MM.1S (cell line): ENCODE measurements at regions not wholly inside any gene's neighbourhood (a gene's known extent, or its start where the extent isn't known, plus 50 kb on each side); places are given as distances from the start of the nearest gene placed in this dataset.

Experiments used
- DNase-seq: peaks from one replicate; pipeline ENCODE4 v3.0.0-alpha.2; 2015
- H2AFZ ChIP-seq: fragments of 300-600 bp; sonication (generic); 2 replicates; pipeline ENCODE4 v1.6.0; 2016; ENCODE audit warnings: antibody characterized with exemption, low read length
- H3F3A ChIP-seq: fragments of 300-600 bp; sonication (generic); 2 replicates; pipeline ENCODE4 v1.6.1; 2016; ENCODE audit warnings: mild to moderate bottlenecking, antibody characterized with exemption, low read length, moderate library complexity, mixed read lengths; ENCODE audit not compliant: insufficient read depth
- H3K27ac ChIP-seq: fragments of 300-600 bp; sonication (generic); 2 replicates; pipeline ENCODE4 v1.5.1; 2016; ENCODE audit warnings: mild to moderate bottlenecking, low read length
- H3K27me3 ChIP-seq: fragments of 300-600 bp; sonication (generic); replicated peaks from 2 replicates; pipeline ENCODE4 v1.6.0; 2016; ENCODE audit warnings: low read length; ENCODE audit not compliant: insufficient read depth
- H3K36me3 ChIP-seq: fragments of 300-600 bp; sonication (generic); replicated peaks from 2 replicates; pipeline ENCODE4 v1.6.1; 2016; ENCODE audit warnings: mild to moderate bottlenecking, low read length, mixed read lengths; ENCODE audit not compliant: insufficient read depth
- H3K4me1 ChIP-seq: fragments of 300-600 bp; sonication (generic); 2 replicates; pipeline ENCODE4 v1.6.1; 2016; ENCODE audit warnings: low read length, mixed read lengths
- H3K4me2 ChIP-seq: fragments of 300-600 bp; sonication (generic); 2 replicates; pipeline ENCODE4 v1.6.0; 2016; ENCODE audit warnings: low read depth, low read length
- H3K4me3 ChIP-seq: fragments of 300-600 bp; sonication (generic); 2 replicates; pipeline ENCODE4 v1.5.1; 2016; ENCODE audit warnings: low read length, mixed read lengths
- H3K79me2 ChIP-seq: fragments of 300-600 bp; sonication (generic); 2 replicates; pipeline ENCODE4 v1.6.1; 2016; ENCODE audit warnings: mixed run types, low read length, mixed read lengths
- H3K9ac ChIP-seq: fragments of 300-600 bp; sonication (generic); 2 replicates; pipeline ENCODE4 v1.6.1; 2016; ENCODE audit warnings: low read length, mixed read lengths
- H3K9me2 ChIP-seq: fragments of 300-600 bp; sonication (generic); replicated peaks from 2 replicates; pipeline ENCODE4 v1.6.1; 2016; ENCODE audit warnings: mild to moderate bottlenecking, low read length, mixed read lengths; ENCODE audit not compliant: insufficient read depth
- H3K9me3 ChIP-seq: fragments of 300-600 bp; sonication (generic); replicated peaks from 2 replicates; pipeline ENCODE4 v1.6.1; 2016; ENCODE audit warnings: mild to moderate bottlenecking, low read length, mixed read lengths; ENCODE audit not compliant: insufficient read depth
- H4K20me1 ChIP-seq: fragments of 300-600 bp; sonication (generic); 2 replicates; pipeline ENCODE4 v1.6.1; 2016; ENCODE audit warnings: mild to moderate bottlenecking, low read length, moderate library complexity, mixed read lengths; ENCODE audit not compliant: insufficient read depth
- CTCF ChIP-seq: fragments of 300-600 bp; sonication (generic); IDR thresholded peaks from 2 replicates; pipeline ENCODE4 v1.5.1; 2016; ENCODE audit warnings: antibody characterized with exemption, low read length, mixed read lengths
- EZH2 ChIP-seq: fragments of 300-600 bp; sonication (generic); optimal IDR thresholded peaks from 2 replicates; pipeline ENCODE3; 2017; ENCODE audit warnings: low read depth, mild to moderate bottlenecking, antibody characterized with exemption, low read length, mixed read lengths
- EZH2phosphoT487 ChIP-seq: fragments of 300-600 bp; sonication (generic); IDR thresholded peaks from 2 replicates; pipeline ENCODE4 v1.6.1; 2018; ENCODE audit warnings: antibody characterized with exemption, low read length

DNA sequence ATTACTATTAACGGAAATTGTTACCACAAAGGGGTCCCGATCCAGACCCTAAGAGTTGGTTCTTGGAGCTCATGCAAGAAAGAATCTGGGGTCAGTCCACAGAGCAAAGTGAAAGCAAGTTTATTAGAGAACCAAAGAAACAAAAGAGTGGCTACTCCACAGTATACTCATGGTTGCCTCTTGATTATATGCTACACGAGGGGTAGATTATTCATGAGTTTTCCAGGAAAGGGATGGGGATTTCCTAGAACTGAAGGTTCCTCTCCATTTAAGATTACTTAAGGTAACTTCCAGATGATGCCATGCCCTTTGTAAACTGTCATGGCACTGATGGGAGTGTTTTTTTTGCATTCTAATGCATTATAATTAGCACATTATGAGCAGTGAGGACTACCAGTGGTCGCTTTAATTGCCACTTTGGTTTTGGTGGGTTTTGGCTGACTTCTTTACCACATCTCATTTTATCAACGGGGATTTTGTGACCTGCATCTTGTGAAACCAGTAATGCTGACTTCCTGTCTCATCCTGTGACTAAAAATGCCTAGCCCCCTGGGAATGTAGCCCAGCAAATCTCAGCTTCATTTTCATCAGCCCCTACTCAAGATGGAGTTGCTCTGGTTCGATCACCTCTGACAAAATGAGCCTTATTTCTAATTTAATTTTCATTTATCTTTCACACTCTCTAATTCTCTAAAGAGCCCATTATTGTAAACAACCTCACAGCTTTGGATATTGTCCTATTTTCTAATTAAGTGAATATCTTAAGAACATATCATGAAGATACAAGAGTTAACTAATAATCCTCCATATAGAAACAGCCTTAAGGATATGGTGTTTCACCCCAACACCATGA is 336.3 kb downstream of the RASEF start:
- Histone ChIP-seq H3K4me1 (no peaks in the 10 kb centered on the region), H3K27ac (no peak overlapping the region), H3K36me3 (no peaks in the 10 kb centered on the region), H3K9me3 (no peaks in the 10 kb centered on the region), H4K20me1 (no peaks in the 10 kb centered on the region), H3F3A (no peaks in the 10 kb centered on the region), H3K4me3 (no peak overlapping the region), H3K27me3 (no peaks in the 10 kb centered on the region), H3K9me2 (no peaks in the 10 kb centered on the region), H3K79me2 (no peaks in the 10 kb centered on the region), H2AFZ (no peak overlapping the region), H3K4me2 (no peak overlapping the region), H3K9ac (no peak overlapping the region)
- no peak for DNase-seq
- no peak for TF ChIP-seq EZH2
- no peak for TF ChIP-seq CTCF
- no peak for TF ChIP-seq EZH2phosphoT487

GRCh38 chr9:82729141-82729540 is 333.8 kb downstream of the RASEF start:
- H3K36me3 ChIP-seq = no peaks in the 10 kb centered on the region
- no peak overlapping the region for H3K27ac ChIP-seq
- no peak for DNase-seq
- H3K4me1 ChIP-seq = no peaks in the 10 kb centered on the region
- no peaks in the 10 kb centered on the region for H3K79me2 ChIP-seq
- TF ChIP-seq EZH2 (no peak), EZH2phosphoT487 (no peak), CTCF (no peak)
- H3K9me3 ChIP-seq = no peaks in the 10 kb centered on the region
- H3K9me2 ChIP-seq = no peaks in the 10 kb centered on the region
- no peak overlapping the region for H3K4me2 ChIP-seq
- no peak overlapping the region for H2AFZ ChIP-seq
- H4K20me1 ChIP-seq = no peaks in the 10 kb centered on the region
- H3K9ac ChIP-seq = no peak overlapping the region
- H3F3A ChIP-seq = no peaks in the 10 kb centered on the region
- no peaks in the 10 kb centered on the region for H3K27me3 ChIP-seq
- no peak overlapping the region for H3K4me3 ChIP-seq

GRCh38 chr9:82729991-82730589 is 332.9 kb downstream of the RASEF start:
- H3K27me3 ChIP-seq = no peaks in the 10 kb centered on the region
- no peak overlapping the region for H3K27ac ChIP-seq
- no peak overlapping the region for H3K9ac ChIP-seq
- no peaks in the 10 kb centered on the region for H3K36me3 ChIP-seq
- TF ChIP-seq EZH2 (no peak), EZH2phosphoT487 (no peak), CTCF (no peak)
- H4K20me1 ChIP-seq = no peaks in the 10 kb centered on the region
- DNase-seq = no peak
- H3K4me3 ChIP-seq = no peak overlapping the region
- H3K4me2 ChIP-seq = no peak overlapping the region
- no peaks in the 10 kb centered on the region for H3F3A ChIP-seq
- no peak overlapping the region for H2AFZ ChIP-seq
- no peaks in the 10 kb centered on the region for H3K9me3 ChIP-seq
- no peaks in the 10 kb centered on the region for H3K79me2 ChIP-seq
- H3K4me1 ChIP-seq = no peaks in the 10 kb centered on the region
- H3K9me2 ChIP-seq = no peaks in the 10 kb centered on the region
